HG02973 (cell line): ENCODE measurements at regions not wholly inside any gene's neighbourhood (a gene's known extent, or its start where the extent isn't known, plus 50 kb on each side); places are given as distances from the start of the nearest gene placed in this dataset.
"Not testable (repeated sequence)": the region's sequence is repeated elsewhere in the genome, so short reads cannot be mapped to it uniquely, and the experiment has no call there.

Experiments
- ATAC-seq: cut with Tn5 transposase; IDR thresholded peaks from one replicate; pipeline ENCODE4 v1.9.1; 2021; ENCODE audit warnings: moderate library complexity; ENCODE audit not compliant: unreplicated experiment

- ATAC-seq: no peak
These were observed 52.8 kb upstream of the ADGRE5 start for GRCh38 chr19:14328406-14328805.

- ATAC-seq: not testable (repeated sequence)
These were observed 54.2 kb upstream of the ADGRE5 start for GRCh38 chr19:14327061-14327460.

- no peak for ATAC-seq
These were observed 55.4 kb upstream of the ADGRE5 start for GRCh38 chr19:14325863-14326262.

GRCh38 chr19:14325134-14325533 lies 56.1 kb upstream of the ADGRE5 start:
- no peak for ATAC-seq

- no peak for ATAC-seq
These were observed 58.3 kb upstream of the ADGRE5 start for GRCh38 chr19:14322889-14323463.

GRCh38 chr19:14320253-14320652 lies 61.0 kb upstream of the ADGRE5 start:
- ATAC-seq: no peak

- ATAC-seq: not testable (repeated sequence)
These were observed 61.5 kb upstream of the ADGRE5 start for GRCh38 chr19:14319720-14320119.

GRCh38 chr19:14318873-14319272 lies 62.4 kb upstream of the ADGRE5 start:
- ATAC-seq: no peak

- ATAC-seq: no peak
These were observed 64.1 kb upstream of the ADGRE5 start for GRCh38 chr19:14317157-14317556.

GRCh38 chr19:14315433-14315832 lies 65.8 kb upstream of the ADGRE5 start:
- no peak for ATAC-seq

- ATAC-seq: no peak
These were observed 71.2 kb upstream of the ADGRE5 start for GRCh38 chr19:14310055-14310454.

GRCh38 chr19:14305706-14306105 lies 75.5 kb upstream of the ADGRE5 start:
- ATAC-seq: no peak

- ATAC-seq: no peak
These were observed 80.1 kb upstream of the ADGRE5 start for GRCh38 chr19:14301150-14301549.

GRCh38 chr19:14300303-14300702 lies 80.9 kb upstream of the ADGRE5 start:
- no peak for ATAC-seq

GRCh38 chr19:14299224-14299827 lies 81.9 kb upstream of the ADGRE5 start:
- not testable (repeated sequence) for ATAC-seq

GRCh38 chr19:14297883-14298576 lies 83.2 kb upstream of the ADGRE5 start:
- ATAC-seq: not testable (repeated sequence)

- not testable (repeated sequence) for ATAC-seq
These were observed 86.3 kb upstream of the ADGRE5 start for GRCh38 chr19:14294974-14295373.

- not testable (repeated sequence) for ATAC-seq
These were observed 87.5 kb upstream of the ADGRE5 start for GRCh38 chr19:14293816-14294170.

GRCh38 chr19:14293101-14293815 lies 87.3 kb upstream of the ADGRL1 start:
- ATAC-seq: not testable (repeated sequence)

- ATAC-seq: not testable (repeated sequence)
These were observed 83.8 kb upstream of the ADGRL1 start for GRCh38 chr19:14289810-14290209.

GRCh38 chr19:14287837-14288236 lies 81.9 kb upstream of the ADGRL1 start:
- ATAC-seq: not testable (repeated sequence)

GRCh38 chr19:14286594-14286993 lies 80.6 kb upstream of the ADGRL1 start:
- ATAC-seq: not testable (repeated sequence)
